HS-27A (cell line): ENCODE measurements at regions not wholly inside any gene's neighbourhood (a gene's known extent, or its start where the extent isn't known, plus 50 kb on each side); places are given as distances from the start of the nearest gene placed in this dataset.

Source experiments
- DNase-seq: peaks from one replicate; pipeline ENCODE4 v3.0.0-alpha.2; 2012; ENCODE audit warnings: low read depth, missing footprints

GRCh38 chr7:109308816-109309215 lies 739.1 kb downstream of the DNAJB9 start:
- no peak for DNase-seq

GRCh38 chr7:109309790-109310189 lies 740.1 kb downstream of the DNAJB9 start:
- no peak for DNase-seq

- DNase-seq: no peak
Observed at GRCh38 chr7:109318136-109318535, 748.5 kb downstream of the DNAJB9 start.

- no peak for DNase-seq
Observed at GRCh38 chr7:109322833-109323232, 753.2 kb downstream of the DNAJB9 start.

- DNase-seq: no peak
Observed at GRCh38 chr7:109331423-109331822, 761.7 kb downstream of the DNAJB9 start.

- no peak for DNase-seq
Observed at GRCh38 chr7:109335951-109336350, 766.3 kb downstream of the DNAJB9 start.

- DNase-seq: no peak
Observed at GRCh38 chr7:109336531-109336930, 766.9 kb downstream of the DNAJB9 start.

GRCh38 chr7:109343678-109344077 lies 774.0 kb downstream of the DNAJB9 start:
- no peak for DNase-seq

- DNase-seq: no peak
Observed at GRCh38 chr7:109351493-109351892, 781.8 kb downstream of the DNAJB9 start.

- DNase-seq: no peak
Observed at GRCh38 chr7:109354000-109354399, 784.3 kb downstream of the DNAJB9 start.

GRCh38 chr7:109354552-109354951 lies 784.9 kb downstream of the DNAJB9 start:
- DNase-seq: no peak

- DNase-seq: no peak
Observed at GRCh38 chr7:109375823-109376222, 806.1 kb downstream of the DNAJB9 start.

GRCh38 chr7:109376576-109376975 lies 806.9 kb downstream of the DNAJB9 start:
- no peak for DNase-seq

GRCh38 chr7:109377076-109377884 lies 807.6 kb downstream of the DNAJB9 start:
- no peak for DNase-seq

- no peak for DNase-seq
Observed at GRCh38 chr7:109386959-109387358, 817.3 kb downstream of the DNAJB9 start.

GRCh38 chr7:109387530-109387929 lies 817.9 kb downstream of the DNAJB9 start:
- DNase-seq: no peak

- no peak for DNase-seq
Observed at GRCh38 chr7:109391240-109391639, 821.6 kb downstream of the DNAJB9 start.

- no peak for DNase-seq
Observed at GRCh38 chr7:109402107-109402506, 832.4 kb downstream of the DNAJB9 start.

GRCh38 chr7:109407756-109408155 lies 838.1 kb downstream of the DNAJB9 start:
- DNase-seq: no peak

- no peak for DNase-seq
Observed at GRCh38 chr7:109437957-109438356, 868.3 kb downstream of the DNAJB9 start.

GRCh38 chr7:109449760-109450159 lies 880.1 kb downstream of the DNAJB9 start:
- DNase-seq: no peak

- no peak for DNase-seq
Observed at GRCh38 chr7:109456116-109456515, 886.4 kb downstream of the DNAJB9 start.

GRCh38 chr7:109460296-109460695 lies 890.6 kb downstream of the DNAJB9 start:
- no peak for DNase-seq

GRCh38 chr7:109462171-109462570 lies 892.5 kb downstream of the DNAJB9 start:
- no peak for DNase-seq
